Right renal cortex interstitium (tissue), 3 donors: ENCODE measurements at regions not wholly inside any gene's neighbourhood (a gene's known extent, or its start where the extent isn't known, plus 50 kb on each side); places are given as distances from the start of the nearest gene placed in this dataset.

ENCODE experiments used
- DNase-seq, 3 donors: peaks; one replicate each; pipeline ENCODE4 v3.0.0-alpha.2; 2013; ENCODE audit warnings: low read depth in 3 of 3, low spot score in 2 of 3

DNA sequence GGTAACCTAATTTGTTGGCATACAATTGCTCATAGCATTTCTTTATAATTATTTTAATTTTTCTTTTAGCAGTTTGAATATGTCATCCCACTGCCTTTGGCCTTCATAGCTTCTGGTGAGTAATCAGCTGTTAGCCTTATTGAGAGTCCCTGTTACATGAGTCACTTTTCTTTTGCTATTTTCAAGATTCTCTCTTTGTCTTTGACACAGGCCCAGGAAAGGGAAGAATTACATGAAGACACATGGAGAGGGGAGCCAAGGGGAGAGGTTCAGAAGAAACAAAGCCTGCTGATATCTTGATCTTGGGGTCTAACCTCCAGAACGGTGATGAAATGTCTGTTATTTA is 418.2 kb downstream of the METTL15 start:
- DNase-seq, result no peak

DNA sequence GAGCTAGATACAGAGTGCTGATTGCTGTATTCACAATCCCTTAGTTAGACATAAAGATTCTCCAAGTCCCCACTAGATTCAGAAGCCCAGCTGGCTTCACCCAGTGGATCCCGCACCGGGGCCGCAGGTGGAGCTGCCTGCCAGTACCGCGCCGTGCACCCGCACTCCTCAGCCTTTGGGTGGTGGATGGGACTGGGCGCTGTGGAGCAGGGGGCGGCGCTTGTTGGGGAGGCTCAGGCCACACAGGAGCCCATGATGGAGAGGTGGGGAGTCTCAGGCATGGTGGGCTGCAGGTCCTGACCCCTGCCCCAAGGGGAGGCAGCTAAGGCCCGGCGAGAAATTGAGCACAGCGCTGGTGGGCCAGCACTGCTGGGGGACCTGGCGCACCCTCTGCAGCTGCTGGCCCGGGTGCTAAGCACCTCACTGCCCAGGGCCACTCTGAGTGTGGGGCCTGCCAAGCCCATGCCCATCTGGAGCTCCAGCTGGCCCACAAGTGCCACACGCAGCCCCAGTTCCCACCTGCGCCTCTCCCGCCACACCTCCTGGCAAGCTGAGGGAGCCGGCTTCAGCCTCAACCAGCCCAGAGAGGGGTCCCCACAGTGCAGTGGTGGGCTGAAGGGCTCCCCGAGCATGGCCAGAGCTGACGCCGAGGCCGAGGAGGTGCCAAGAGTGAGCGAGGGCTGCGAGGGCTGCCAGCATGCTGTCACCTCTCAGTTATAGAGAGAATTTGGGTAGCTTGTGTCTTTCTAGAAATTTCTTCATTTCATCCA is 417.6 kb downstream of the METTL15 start:
- no peak for DNase-seq

DNA sequence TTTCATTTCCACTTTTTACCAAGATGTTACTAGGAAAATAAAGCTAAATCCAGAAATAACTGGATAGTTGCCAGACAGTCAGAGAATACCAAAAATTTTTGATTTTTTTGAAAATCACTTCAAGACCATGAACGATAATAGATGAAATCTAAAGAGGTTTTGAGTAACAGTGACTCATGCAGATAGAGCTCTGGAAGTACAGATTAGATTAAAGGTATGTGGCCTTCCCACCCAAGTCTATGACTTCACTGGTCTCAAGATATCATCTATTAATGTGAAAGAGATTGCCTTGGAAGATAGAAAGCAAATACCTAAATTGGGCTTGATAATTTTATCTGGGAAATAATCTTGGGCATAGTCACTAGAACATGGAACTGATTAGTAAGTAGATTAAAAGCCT is 415.9 kb downstream of the METTL15 start:
- no peak for DNase-seq

DNA sequence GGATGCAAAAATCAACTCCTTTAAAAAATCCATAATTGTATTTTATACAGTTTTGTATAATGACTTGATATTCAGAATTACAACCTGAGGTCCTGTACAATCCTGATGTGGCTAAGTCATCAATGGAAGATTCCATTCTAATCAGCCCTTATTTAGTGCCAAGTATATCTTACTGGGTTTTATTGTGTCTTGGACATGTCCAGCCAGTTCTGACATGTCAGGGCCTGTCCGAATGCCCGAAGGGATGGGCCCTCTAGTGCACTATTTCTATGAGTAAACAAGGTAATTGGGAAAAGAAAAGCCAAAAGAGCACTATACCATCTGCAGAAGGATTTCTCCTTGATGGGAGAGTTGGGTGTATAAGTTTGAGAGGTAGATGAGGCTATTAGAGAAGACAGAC is 412.9 kb downstream of the METTL15 start:
- DNase-seq, result no peak

DNA sequence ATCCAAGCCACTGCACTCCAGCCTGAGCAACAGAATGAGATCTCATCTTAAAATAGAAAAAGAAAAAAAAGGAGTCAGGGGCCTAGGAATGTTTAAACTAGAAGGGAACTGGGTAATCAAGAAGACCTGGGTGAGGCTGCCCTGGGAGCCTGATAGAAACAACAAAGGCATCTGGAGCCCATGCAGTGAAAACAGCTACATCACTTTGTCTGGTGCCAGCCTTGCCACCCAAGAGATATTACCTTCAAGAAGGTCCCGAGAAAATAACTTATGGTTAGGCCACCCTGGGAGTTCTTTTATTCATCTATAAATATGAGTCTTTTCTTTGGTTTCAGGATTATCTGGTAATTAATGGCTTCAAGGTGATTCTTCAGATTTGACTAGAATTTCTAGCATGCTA is 412.1 kb downstream of the METTL15 start:
- no peak for DNase-seq

DNA sequence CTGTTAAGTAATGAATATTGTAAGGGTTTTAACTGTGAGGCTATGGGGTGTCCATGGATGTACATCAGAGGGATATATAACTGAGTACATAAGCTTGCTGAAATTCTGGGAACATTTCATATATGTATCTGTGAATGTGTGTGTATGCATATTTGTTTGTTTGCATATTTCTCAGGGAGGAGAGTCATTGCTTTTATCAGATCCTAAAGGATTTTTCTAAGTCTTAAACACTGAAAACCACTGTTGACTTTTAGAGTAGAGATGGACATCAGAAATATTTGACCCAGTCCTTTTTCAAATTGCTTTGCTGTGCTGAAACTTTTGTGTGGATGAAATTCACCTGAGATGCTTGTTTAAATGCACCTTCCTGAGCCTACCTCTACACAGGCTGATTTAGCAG is 410.6 kb downstream of the METTL15 start:
- no peak for DNase-seq

DNA sequence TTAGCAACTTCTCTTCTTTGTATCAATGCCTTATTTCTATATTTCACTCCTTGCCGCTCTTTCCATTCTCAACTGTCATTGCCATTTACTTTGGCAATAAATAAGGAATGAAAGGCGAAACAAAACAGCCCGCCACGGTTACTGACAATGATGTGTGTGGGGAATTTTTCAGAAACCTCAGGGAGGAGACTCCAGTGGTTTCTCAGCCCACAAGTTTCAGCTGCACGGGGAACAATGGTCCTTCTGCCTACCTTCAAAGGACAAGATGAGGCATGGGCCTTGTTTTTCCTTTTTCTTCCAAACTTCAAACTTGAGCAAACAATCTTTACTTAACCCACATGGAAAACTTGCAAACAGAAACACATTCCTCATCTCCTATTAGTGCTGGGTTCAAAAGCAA is 409.4 kb downstream of the METTL15 start:
- DNase-seq, result no peak

DNA sequence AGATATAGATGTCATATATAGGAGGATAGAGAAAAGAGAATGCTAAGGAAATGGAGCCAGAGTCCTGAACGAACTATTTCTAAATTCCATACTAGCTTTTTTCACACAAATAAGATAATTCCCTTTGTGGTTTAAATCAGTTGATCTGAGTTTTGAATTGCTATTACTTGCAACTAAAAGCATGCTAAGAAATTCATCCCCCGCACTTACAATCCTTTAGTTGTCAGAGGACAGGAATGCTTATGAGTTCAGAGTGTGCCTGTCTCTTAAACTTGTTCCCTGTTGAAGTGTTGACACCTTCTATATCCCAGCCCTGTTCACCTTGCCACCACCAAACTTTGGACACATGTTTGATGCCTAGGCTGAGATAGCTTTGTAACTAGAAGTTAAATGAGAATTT is 406.2 kb downstream of the METTL15 start:
- no peak for DNase-seq

DNA sequence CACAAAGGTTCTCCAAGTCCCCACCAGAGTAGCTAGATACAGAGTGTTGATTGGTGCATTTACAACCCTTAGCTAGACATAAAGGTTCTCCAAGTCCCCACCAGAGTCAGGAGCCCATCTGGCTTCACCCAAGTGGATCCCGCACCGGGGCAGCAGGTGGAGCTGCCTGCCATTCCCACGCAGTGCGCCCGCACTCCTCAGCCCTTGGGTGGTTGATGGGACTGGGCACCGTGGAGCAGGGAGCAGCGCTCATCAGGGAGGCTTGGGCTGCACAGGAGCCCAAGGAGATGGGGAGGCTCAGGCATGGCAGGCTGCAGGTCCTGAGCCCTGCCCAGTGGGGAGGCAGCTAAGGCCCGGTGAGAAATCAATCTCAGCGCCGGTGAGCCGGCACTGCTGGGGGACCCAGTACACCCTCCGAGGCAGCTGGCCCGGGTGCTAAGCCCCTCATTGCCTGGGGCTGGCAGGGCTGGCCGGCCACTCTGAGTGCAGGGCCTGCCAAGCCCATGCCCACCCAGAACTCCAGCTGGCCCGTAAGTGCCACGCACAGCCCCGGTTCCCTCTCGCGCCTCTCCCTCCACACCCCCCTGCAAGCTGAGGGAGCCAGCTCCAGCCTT is 404.1 kb downstream of the METTL15 start:
- DNase-seq, result no peak

DNA sequence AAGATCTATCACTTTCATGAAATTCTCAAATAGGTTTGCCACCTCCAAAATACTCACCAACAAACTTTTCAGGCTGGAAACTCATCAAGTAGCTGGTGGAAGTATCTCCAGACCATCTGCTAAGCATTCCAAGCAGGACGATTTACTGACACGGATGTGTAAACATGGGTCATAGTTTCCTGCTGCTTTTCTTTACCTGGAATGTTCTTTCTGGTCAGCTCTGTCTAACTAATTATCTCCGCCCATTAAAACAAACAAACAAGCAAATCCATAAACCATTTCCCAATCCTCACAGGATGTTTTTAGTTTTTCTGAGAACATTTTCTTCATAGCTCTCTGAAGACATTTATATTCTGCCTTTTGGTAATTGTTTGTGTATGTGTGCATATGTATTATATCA is 397.0 kb downstream of the METTL15 start:
- no peak for DNase-seq

DNA sequence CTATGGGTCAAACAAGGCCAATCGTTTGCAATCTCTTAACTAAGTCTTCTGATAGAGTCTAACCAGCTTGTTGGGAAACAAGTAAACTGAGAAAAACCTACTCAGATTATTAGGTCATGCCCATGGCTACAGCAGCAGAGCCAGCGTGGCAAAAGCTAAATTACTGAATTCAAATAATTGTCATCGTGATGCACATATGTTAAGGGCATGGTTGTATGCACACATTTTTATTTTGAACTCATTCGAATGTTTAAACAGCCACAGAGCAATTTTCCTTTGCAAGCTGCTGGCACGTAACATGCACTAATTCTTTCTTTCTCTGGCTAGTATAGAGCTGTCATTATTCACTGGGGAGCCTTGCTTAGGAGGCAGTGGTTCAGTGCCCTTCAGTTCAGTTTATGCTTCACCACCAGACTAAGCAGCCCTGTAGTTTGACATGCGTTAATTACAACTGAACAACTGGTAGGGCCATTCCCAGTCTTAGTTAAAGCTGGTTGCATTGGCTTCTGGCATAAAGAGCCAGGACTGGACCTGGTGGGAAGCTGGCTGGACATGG is 396.4 kb downstream of the METTL15 start:
- DNase-seq, result no peak

DNA sequence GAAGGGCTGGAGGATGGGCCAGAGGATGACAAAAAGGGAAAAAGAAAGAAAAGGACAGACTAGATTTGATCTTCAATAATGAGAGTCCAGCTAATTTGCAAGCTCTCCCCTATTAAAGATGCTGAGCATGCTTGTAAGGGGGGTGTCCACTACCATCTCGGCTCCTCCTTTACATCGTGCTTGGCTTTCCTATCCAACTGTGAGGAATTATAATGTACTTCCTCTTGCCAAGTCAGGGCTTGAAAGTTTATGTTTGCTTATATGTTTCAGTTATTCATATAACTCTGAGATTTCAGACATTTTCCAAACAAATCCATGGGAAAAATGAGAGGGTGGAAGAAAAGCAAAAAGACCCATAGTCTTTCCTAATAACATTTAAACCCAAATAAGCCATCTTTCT is 387.1 kb downstream of the METTL15 start:
- DNase-seq, result no peak

DNA sequence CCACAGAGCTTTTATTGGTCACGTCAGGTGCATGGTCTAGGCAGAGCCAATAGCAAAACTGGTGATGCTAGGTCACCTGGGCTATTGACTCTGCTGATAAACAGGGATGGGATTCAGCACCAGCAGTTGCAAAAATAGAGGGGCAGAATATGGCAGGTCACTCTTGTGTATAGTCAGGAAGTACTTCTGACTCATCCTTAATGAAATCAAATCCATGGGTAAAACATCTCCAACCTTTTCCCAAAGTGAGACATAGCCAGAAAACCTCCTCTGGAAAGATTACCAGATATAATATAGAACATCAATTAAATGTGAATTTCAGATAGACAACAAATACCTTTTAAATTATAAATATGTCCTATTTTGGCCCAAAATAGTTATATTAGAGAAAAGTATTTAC is 383.2 kb downstream of the METTL15 start:
- no peak for DNase-seq

DNA sequence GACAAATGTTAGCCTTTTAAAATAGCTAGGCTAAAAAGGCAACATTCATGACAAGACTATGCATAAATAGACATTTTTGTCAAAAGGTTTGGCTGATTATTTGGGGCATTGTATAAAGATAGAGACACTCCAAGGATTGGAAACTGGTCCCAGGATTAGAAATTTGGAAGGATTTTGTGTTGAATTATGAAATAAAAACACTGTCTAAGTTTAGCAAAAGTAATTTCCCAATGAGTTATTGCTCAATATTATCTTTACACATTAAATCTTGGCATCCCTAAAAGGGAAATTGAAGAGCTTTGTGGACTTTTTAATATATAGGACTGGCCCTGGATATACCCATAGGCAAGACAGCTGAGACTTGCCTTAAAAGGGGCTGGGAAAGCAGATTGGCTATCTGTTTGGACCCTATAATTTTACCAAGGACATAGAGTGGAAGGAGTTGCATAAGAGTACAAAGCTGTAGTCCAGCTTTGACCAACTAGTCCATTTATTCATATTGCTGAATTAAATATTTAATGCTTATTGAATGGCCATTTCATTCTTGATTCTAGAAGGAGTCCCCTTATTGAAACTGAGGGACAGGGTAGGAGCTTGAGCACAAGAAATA is 382.7 kb downstream of the METTL15 start:
- DNase-seq, result no peak

DNA sequence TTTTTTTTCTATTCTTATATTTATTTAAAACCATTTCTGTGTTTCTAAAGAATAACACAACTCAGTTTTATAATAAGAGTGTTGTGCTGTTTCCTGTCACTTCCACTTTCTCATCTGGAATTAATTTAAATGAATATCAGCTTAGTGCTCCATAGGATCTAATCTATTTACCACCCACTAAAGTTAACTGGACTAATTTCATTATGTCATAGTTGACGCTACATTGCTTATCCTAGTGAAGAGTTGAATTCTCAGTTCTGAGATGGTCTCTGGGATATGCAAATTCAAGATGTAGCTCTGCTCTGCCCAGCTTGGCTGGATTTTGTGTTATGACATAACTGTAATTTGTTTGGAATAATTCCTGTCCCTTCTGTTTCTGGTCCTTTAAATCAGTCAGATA is 380.1 kb downstream of the METTL15 start:
- no peak for DNase-seq

DNA sequence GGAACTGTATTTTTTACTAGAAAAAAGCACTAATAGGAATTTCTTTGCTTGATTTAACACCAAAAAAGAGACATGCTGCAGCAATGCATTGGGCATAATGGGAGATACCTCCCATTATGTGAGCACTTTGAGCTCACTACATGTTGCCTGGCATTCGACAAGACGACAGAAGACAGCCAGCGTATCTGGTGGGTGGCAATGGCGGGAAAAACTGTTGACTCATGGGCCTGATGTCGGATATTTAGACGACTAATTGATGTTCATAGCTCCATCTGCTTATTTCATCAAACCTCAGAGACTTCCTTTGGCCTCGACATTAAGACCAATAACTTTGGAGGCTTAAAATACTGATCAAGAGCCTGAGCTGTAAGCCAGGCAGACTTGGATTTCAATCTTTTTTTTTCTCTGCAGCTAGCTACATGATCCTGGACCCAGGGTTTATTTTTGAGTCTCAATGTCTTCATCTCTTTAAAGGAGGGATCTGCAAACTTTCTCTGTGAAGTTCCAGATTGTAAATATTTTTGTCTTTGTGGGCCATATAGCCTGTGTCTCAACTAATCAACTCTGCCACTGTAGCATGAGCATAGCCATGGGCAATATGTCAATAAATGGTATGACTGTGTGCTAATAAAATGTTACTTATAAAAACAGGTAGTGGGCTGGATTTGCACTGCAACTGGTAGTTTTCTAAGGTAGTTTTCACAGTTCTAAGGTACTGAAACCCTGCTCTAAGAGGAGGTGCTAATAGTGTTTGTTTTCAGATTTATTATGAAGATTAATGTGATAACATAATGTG is 375.1 kb downstream of the METTL15 start:
- no peak for DNase-seq

DNA sequence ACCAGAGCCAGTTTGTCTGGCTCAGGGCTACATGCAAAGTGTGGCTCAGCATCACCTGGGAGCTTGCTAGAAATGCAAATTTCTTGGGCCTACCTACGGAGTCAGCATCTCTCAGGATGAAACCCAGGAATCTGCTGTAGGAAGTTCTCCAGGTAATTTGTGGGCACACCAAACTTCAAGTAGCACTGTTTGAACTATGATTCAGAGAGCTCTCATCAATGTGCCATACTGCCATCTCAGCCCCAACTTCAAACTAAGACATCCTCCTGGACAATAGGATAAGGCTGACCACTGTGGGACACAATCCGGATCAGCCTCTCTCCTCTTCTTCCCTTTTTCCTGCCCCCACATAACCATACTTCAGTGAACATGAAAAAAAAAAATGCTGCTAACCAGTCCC is 374.5 kb downstream of the METTL15 start:
- DNase-seq, result no peak

DNA sequence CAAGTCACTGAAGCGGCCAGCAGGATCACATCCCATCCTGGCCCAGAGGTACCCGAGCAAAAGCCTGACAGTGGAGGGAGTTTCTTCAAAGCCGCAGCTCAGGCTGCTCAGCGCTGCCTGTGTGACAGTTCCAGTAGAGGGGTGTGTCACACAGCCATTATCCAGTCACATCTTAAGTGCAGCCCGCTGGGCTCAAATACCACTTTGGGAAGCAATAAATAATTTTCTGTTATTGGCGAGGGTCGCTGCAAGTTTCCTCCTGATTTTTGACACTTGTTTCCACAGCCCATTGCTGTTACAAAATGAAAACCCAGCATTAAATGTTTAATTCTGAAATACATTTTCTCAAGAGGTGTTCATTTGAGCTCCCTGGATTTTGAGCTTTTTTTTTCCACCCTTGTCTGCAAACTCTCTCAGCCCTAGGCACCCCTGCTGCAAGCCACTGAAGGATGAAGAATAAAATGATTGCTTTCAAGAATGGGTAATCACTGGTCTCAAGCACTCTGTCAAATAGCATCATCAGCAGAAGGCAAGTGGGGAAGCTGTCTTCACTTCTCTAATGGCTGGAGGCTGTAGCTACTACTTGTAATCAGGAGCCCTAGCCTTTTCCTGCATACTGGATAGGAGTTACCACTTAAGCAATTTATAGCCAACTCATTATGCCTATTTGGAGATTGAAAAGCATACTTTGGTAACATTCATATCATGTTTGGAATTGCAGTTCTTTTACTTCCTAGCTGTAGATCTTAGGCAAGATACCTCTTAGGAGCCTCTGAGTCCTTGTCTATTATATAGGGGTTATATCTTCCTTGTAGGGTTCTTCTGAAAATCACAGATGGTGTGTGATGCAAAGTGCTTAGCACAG is 373.7 kb downstream of the METTL15 start:
- no peak for DNase-seq

DNA sequence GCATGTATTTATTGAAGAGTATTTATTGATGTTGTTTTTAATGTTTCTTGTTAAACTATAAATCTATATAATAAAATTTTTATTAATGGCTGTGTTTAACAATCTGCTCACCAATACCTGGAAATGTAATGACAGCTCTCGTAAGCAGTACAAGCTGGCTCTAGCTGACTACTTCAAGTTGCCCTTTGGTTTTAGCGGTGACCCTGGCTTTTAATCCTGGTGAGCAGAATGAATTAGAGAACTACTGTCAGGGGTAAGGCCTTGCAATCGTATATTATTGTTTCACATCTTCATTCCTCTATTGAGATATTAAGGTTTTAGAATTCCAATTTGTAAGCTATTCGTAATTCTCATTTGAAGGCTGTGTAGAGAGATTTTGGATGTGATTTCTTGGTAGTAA is 372.2 kb downstream of the METTL15 start:
- DNase-seq, result no peak

DNA sequence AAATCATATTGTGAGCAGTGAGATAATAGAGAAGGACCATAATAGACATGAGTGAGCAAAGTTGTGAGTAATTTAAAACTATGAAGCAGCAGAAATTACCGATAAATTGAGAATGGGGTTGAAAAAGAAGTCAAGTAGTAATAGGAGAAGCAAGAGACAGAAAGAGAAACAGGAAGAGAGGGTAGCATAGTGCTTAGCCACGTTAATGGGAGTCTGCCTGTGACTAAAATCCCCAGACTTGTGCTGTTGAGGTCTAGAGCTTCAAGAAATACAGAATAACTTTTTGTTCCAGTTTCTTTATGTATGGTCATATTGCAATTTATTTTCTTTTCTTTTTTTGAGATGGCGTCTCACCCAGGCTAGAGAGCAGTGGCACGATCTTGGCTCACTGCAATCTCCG is 368.7 kb downstream of the METTL15 start:
- DNase-seq, result no peak
